Mesenchymal stem cell (in vitro differentiated cells and primary cell): ENCODE measurements at regions not wholly inside any gene's neighbourhood (a gene's known extent, or its start where the extent isn't known, plus 50 kb on each side); places are given as distances from the start of the nearest gene placed in this dataset.
A peak's percentile ranks its signal among the peaks of the same experiment; 100 is the strongest.

ENCODE experiments used
- DNase-seq: peaks from one replicate; pipeline ENCODE4 v3.0.0-alpha.2; 2013
- H2AFZ ChIP-seq: one replicate; pipeline ENCODE4 v1.6.1; 2013; ENCODE audit warnings: low read depth, mild to moderate bottlenecking, control low read depth, inconsistent platforms, low read length, moderate library complexity
- H2AK5ac ChIP-seq: 2 replicates; pipeline ENCODE4 v1.6.1; 2013; ENCODE audit warnings: low read length, moderate library complexity, mild to moderate bottlenecking, inconsistent platforms; ENCODE audit not compliant: severe bottlenecking
- H2BK120ac ChIP-seq: one replicate; pipeline ENCODE4 v1.6.1; 2013; ENCODE audit warnings: low read depth, mild to moderate bottlenecking, inconsistent platforms, low read length, moderate library complexity
- H2BK12ac ChIP-seq, 2 experiments: one replicate each; pipeline ENCODE4 v1.6.1; 2013; ENCODE audit warnings: inconsistent platforms in 2 of 2, low read length in 2 of 2, mild to moderate bottlenecking in 2 of 2, moderate library complexity in 2 of 2, control low read depth in 1 of 2
- H2BK15ac ChIP-seq: one replicate; pipeline ENCODE4 v1.6.1; 2013; ENCODE audit warnings: mild to moderate bottlenecking, low read depth, inconsistent platforms; ENCODE audit not compliant: poor library complexity, severe bottlenecking
- H2BK5ac ChIP-seq: 2 replicates; pipeline ENCODE4 v1.6.1; 2013; ENCODE audit warnings: low read depth, mild to moderate bottlenecking, low read length, control low read depth, inconsistent platforms; ENCODE audit not compliant: poor library complexity, severe bottlenecking
- H3K14ac ChIP-seq, 2 experiments: one replicate each; pipeline ENCODE4 v1.6.1; 2013; ENCODE audit warnings: inconsistent platforms in 2 of 2, low read length in 2 of 2, control low read depth in 1 of 2, mild to moderate bottlenecking in 1 of 2, moderate library complexity in 1 of 2
- H3K18ac ChIP-seq, 2 experiments: one replicate each; pipeline ENCODE4 v1.6.1; 2013; ENCODE audit warnings: inconsistent platforms in 2 of 2, low read length in 2 of 2, control low read depth in 1 of 2, low read depth in 1 of 2, mild to moderate bottlenecking in 1 of 2
- H3K23ac ChIP-seq, 2 experiments: one replicate each; pipeline ENCODE4 v1.6.1; 2013; ENCODE audit warnings: inconsistent platforms in 2 of 2, low read length in 2 of 2, mild to moderate bottlenecking in 2 of 2, moderate library complexity in 2 of 2, control low read depth in 1 of 2
- H3K27ac ChIP-seq: 2 replicates; pipeline ENCODE4 v1.5.1; 2013; ENCODE audit warnings: mild to moderate bottlenecking, moderate library complexity, low read length, control low read depth, inconsistent platforms; ENCODE audit not compliant: poor library complexity, severe bottlenecking
- H3K27me3 ChIP-seq, 2 experiments: 2 replicates each; pipeline versions ENCODE4 v1.6.1 to v1.7.0; 2013; ENCODE audit warnings: low read length in 2 of 2, mild to moderate bottlenecking in 2 of 2, moderate library complexity in 2 of 2, control low read depth in 1 of 2, inconsistent platforms in 1 of 2; ENCODE audit not compliant: control insufficient read depth in 1 of 2, insufficient read depth in 1 of 2
- H3K36me3 ChIP-seq, 2 experiments: 2 replicates each; pipeline versions ENCODE4 v1.6.1 to v1.7.0; 2013; ENCODE audit warnings: low read length in 2 of 2, control low read depth in 1 of 2, inconsistent platforms in 1 of 2, low read depth in 1 of 2, mild to moderate bottlenecking in 1 of 2; ENCODE audit not compliant: insufficient read depth in 2 of 2, control insufficient read depth in 1 of 2
- H3K4ac ChIP-seq, 2 experiments: one replicate each; pipeline ENCODE4 v1.6.1; 2013; ENCODE audit warnings: inconsistent platforms in 2 of 2, low read length in 2 of 2, mild to moderate bottlenecking in 2 of 2, moderate library complexity in 2 of 2, control low read depth in 1 of 2, low read depth in 1 of 2
- H3K4me1 ChIP-seq: 2 replicates; pipeline ENCODE4 v1.6.1; 2013; ENCODE audit warnings: low read depth, low read length, control low read depth; ENCODE audit not compliant: control insufficient read depth, insufficient read depth
- H3K4me2 ChIP-seq: 2 replicates; pipeline ENCODE4 v1.6.1; 2013; ENCODE audit warnings: low read length, mild to moderate bottlenecking, inconsistent platforms; ENCODE audit not compliant: poor library complexity, severe bottlenecking
- H3K4me3 ChIP-seq, 2 experiments: 2 replicates each; pipeline versions ENCODE4 v1.5.1 to v1.7.0; 2013; ENCODE audit warnings: low read length in 2 of 2, mild to moderate bottlenecking in 2 of 2, control low read depth in 1 of 2, low read depth in 1 of 2; ENCODE audit not compliant: insufficient read depth in 1 of 2
- H3K79me1 ChIP-seq: replicated peaks from 2 replicates; pipeline ENCODE4 v1.6.1; 2013; ENCODE audit warnings: mild to moderate bottlenecking, control low read depth, low read length, inconsistent platforms; ENCODE audit not compliant: poor library complexity, severe bottlenecking
- H3K9ac ChIP-seq: 2 replicates; pipeline ENCODE4 v1.7.0; 2013; ENCODE audit warnings: mild to moderate bottlenecking, low read length, moderate library complexity
- H3K9me3 ChIP-seq: 2 replicates; pipeline ENCODE4 v1.7.0; 2013; ENCODE audit warnings: mild to moderate bottlenecking, low read length; ENCODE audit not compliant: control insufficient read depth
- H4K8ac ChIP-seq: one replicate; pipeline ENCODE4 v1.6.1; 2013; ENCODE audit warnings: inconsistent platforms, mild to moderate bottlenecking, low read length, moderate library complexity
- H4K91ac ChIP-seq: one replicate; pipeline ENCODE4 v1.6.1; 2013; ENCODE audit warnings: mild to moderate bottlenecking, low read length, inconsistent platforms
- WGBS: methylation state at CpG from one replicate; pipeline ENCODE4 v1.1.7; 2013; ENCODE audit warnings: mixed read lengths; 5-methylcytosine and 5-hydroxymethylcytosine counted together

GRCh38 chr6:137709424-137710236 lies 157.4 kb upstream of the TNFAIP3 start:
- no peak overlapping the region for H4K91ac ChIP-seq
- no peak overlapping the region for H2BK5ac ChIP-seq
- peak overlapping the region; percentile 12 for H3K9ac ChIP-seq
- H3K4ac ChIP-seq = no peak overlapping the region
- no peaks in the 10 kb centered on the region for H3K79me1 ChIP-seq
- no peak overlapping the region for H3K4me2 ChIP-seq
- no peaks in the 10 kb centered on the region for H3K36me3 ChIP-seq
- peaks cover 0 to 7% of the 10 kb centered on the region in 2 experiments for H3K27me3 ChIP-seq
- H3K18ac ChIP-seq = no peak overlapping the region
- H3K9me3 ChIP-seq = no peaks in the 10 kb centered on the region
- H3K14ac ChIP-seq = no peak overlapping the region
- no peak overlapping the region for H2BK15ac ChIP-seq
- H4K8ac ChIP-seq = no peak overlapping the region
- H2AFZ ChIP-seq = no peak overlapping the region
- DNase-seq = peak; percentile 63
- H2AK5ac ChIP-seq = no peak overlapping the region
- no peak overlapping the region for H3K4me3 ChIP-seq
- no peak overlapping the region for H3K23ac ChIP-seq
- H2BK12ac ChIP-seq = no peak overlapping the region
- peaks cover 2% of the 10 kb centered on the region for H3K4me1 ChIP-seq
- H3K27ac ChIP-seq = no peak overlapping the region
- no peak overlapping the region for H2BK120ac ChIP-seq
- WGBS = 92% methylated on average over 6 of the region's 7 CpGs

GRCh38 chr6:137711972-137712371 lies 155.1 kb upstream of the TNFAIP3 start:
- WGBS = 91% methylated on average over 1 of the region's 1 CpG
- Histone ChIP-seq H3K4ac (no peak overlapping the region), H3K4me3 (no peak overlapping the region), H2AFZ (no peak overlapping the region), H2BK12ac (no peak overlapping the region), H3K36me3 (no peaks in the 10 kb centered on the region), H3K4me2 (no peak overlapping the region), H2BK5ac (no peak overlapping the region), H4K8ac (no peak overlapping the region), H3K79me1 (no peaks in the 10 kb centered on the region), H2BK120ac (no peak overlapping the region), H3K9ac (no peak overlapping the region), H3K14ac (no peak overlapping the region), H4K91ac (no peak overlapping the region), H3K9me3 (no peaks in the 10 kb centered on the region), H3K23ac (no peak overlapping the region), H3K27me3 (peaks cover 0 to 2% of the 10 kb centered on the region in 2 experiments), H3K27ac (no peak overlapping the region), H3K18ac (no peak overlapping the region), H2BK15ac (no peak overlapping the region), H3K4me1 (peaks cover 2% of the 10 kb centered on the region), H2AK5ac (no peak overlapping the region)
- DNase-seq = no peak

GRCh38 chr6:137712587-137712986 lies 154.5 kb upstream of the TNFAIP3 start:
- Histone ChIP-seq H3K4me3 (no peak overlapping the region), H2BK15ac (no peak overlapping the region), H4K8ac (no peak overlapping the region), H3K9ac (no peak overlapping the region), H3K27me3 (no peaks in the 10 kb centered on the region), H3K9me3 (no peaks in the 10 kb centered on the region), H4K91ac (peak overlapping the region; percentile 50), H3K23ac (no peak overlapping the region), H2AK5ac (no peak overlapping the region), H3K79me1 (no peaks in the 10 kb centered on the region), H2AFZ (no peak overlapping the region), H2BK120ac (no peak overlapping the region), H3K4me1 (peaks cover under 1% of the 10 kb centered on the region), H3K4me2 (no peak overlapping the region), H2BK5ac (no peak overlapping the region), H3K14ac (no peak overlapping the region), H3K4ac (no peak overlapping the region), H2BK12ac (no peak overlapping the region), H3K36me3 (no peaks in the 10 kb centered on the region), H3K27ac (no peak overlapping the region), H3K18ac (no peak overlapping the region)
- 97% methylated on average over 3 of the region's 5 CpGs for WGBS
- no peak for DNase-seq

DNA sequence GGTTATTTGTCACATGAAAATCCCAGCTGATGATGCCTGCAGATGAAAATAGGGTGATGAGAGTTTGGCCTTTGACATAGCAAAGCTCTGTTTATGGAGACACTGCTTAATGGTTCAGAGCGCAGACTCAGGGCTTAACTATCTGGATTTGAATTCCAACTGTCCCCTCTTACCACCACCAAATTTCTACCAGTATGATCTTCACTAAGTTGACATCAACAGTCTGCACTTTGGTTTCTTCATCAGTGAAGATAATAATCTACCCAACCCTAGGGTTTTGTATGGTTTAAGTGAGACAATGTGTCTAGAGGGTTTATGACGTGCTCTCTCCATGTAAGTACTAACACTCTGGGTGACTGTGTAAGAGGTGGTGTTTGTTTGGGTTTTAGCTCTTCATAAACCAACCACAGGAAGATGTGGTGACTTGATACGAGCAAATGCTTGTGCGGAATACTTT lies 151.4 kb upstream of the TNFAIP3 start:
- peak; percentile 93 for DNase-seq
- Histone ChIP-seq H2AFZ (no peak overlapping the region), H3K79me1 (no peaks in the 10 kb centered on the region), H3K27ac (no peak overlapping the region), H2AK5ac (no peak overlapping the region), H3K18ac (no peak overlapping the region), H2BK120ac (no peak overlapping the region), H2BK5ac (no peak overlapping the region), H3K23ac (no peak overlapping the region), H3K4me1 (no peaks in the 10 kb centered on the region), H2BK15ac (no peak overlapping the region), H3K4me3 (no peak overlapping the region), H4K8ac (no peak overlapping the region), H3K4me2 (no peak overlapping the region), H3K4ac (no peak overlapping the region), H3K9ac (no peak overlapping the region), H2BK12ac (no peak overlapping the region), H3K9me3 (no peaks in the 10 kb centered on the region), H3K27me3 (no peaks in the 10 kb centered on the region), H4K91ac (no peak overlapping the region), H3K14ac (no peak overlapping the region), H3K36me3 (no peaks in the 10 kb centered on the region)
- WGBS = 47% methylated on average over 2 of the region's 4 CpGs
